IPS-18a (cell line): ENCODE measurements at regions not wholly inside any gene's neighbourhood (a gene's known extent, or its start where the extent isn't known, plus 50 kb on each side); places are given as distances from the start of the nearest gene placed in this dataset.

Source experiments
- H3K27ac ChIP-seq: one replicate; pipeline ENCODE4 v1.5.1; 2013; ENCODE audit warnings: low read length
- H3K27me3 ChIP-seq: one replicate; pipeline ENCODE4 v1.6.1; 2013; ENCODE audit warnings: mild to moderate bottlenecking, low read length; ENCODE audit not compliant: control insufficient read depth, insufficient read depth
- H3K36me3 ChIP-seq: one replicate; pipeline ENCODE4 v1.6.1; 2013; ENCODE audit warnings: low read depth, low read length; ENCODE audit not compliant: control insufficient read depth
- H3K4me1 ChIP-seq: one replicate; pipeline ENCODE4 v1.6.1; 2013; ENCODE audit warnings: low read depth, low read length; ENCODE audit not compliant: control insufficient read depth
- H3K4me3 ChIP-seq: one replicate; pipeline ENCODE4 v1.5.1; 2013; ENCODE audit warnings: low read length
- H3K9ac ChIP-seq: one replicate; pipeline ENCODE4 v1.6.1; 2013; ENCODE audit warnings: mild to moderate bottlenecking, low read length, moderate library complexity
- H3K9me3 ChIP-seq: one replicate; pipeline ENCODE4 v1.6.1; 2013; ENCODE audit warnings: low read depth, low read length; ENCODE audit not compliant: control insufficient read depth

DNA sequence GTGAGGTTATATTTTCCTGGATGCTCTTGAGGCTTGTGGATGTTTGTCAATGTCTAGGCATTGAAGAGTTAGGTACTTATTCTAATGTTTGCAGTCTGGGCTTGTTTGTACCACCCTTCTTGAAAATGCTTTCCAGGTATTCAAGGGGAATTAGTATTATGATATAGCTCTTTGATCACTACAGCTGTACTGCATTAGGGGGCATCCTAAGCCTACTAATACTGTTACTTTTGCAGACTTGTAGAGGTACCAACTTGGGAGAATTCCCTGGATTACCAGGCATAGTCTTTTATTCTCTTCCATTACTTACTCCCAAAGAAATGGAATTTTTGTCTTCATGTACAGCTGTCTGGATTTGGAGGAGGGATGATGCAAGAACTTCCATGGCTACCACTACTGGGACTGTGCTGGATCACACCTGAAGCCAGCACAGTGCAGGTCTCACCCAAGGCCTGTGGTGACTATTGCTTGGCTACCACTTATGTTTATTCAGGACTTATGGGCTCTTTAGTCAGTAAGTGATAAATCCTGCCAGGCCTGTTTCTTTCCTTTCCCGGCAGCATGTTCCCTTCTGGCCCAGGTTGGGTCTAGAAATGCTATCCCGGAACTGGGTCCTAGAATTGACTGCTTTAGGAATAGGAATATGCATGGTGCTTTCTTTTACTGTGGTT, 402.9 kb downstream of the IL20RB start:
- Histone ChIP-seq H3K4me3 (no peak overlapping the region), H3K9me3 (no peaks in the 10 kb centered on the region), H3K27me3 (no peaks in the 10 kb centered on the region), H3K36me3 (no peaks in the 10 kb centered on the region), H3K9ac (no peak overlapping the region), H3K27ac (no peak overlapping the region), H3K4me1 (no peaks in the 10 kb centered on the region)

DNA sequence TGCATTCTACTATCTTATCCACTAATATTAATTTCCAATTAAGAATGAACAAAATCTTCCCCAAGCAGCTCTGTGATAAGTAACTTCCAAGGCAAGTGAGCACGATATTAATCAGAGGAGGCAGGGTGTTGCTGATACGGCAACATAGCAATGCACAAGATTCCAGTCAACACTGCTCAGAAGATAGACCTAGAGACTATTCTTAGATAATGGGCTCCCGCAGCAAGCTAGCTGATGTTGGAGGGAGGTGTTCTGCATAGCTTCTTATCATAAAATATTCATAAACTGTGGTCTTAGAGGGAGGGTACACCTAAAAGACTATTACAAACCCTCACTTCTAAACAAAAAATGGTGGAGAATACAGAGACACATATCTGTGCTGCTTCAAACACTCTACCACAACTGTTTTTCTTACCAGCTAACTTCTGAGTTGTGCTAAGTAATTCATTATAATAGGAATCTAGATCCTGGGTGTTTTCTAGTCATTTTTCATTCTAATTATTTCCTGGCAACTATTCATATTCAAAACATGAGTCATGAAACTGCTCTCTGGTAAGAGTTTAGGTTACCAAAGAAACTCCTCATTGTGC, 382.0 kb upstream of the SOX14 start:
- H3K9me3 ChIP-seq: no peaks in the 10 kb centered on the region
- H3K27ac ChIP-seq: no peak overlapping the region
- no peak overlapping the region for H3K9ac ChIP-seq
- no peaks in the 10 kb centered on the region for H3K27me3 ChIP-seq
- H3K4me3 ChIP-seq: no peak overlapping the region
- H3K36me3 ChIP-seq: no peaks in the 10 kb centered on the region
- no peaks in the 10 kb centered on the region for H3K4me1 ChIP-seq

DNA sequence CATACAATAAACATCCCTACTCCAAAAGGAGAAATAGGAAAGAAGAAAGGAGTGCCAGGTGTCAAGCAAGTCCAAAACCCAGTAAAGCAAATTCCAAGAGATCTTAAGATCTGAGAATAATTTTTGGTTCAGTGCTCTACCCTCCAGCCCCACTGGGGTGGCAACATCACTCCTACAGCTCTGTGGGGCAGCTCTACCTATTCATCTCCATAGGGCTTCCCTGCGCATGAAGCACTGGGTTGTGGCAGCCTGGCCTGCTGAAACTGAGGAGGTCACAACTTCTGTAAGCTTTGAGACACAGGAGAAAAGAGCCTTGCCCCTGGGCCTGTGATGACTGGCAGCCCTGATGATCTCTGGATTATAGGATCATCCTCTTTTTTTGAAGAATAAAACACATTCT, 378.2 kb upstream of the SOX14 start:
- H3K9me3 ChIP-seq: no peaks in the 10 kb centered on the region
- no peak overlapping the region for H3K27ac ChIP-seq
- no peak overlapping the region for H3K9ac ChIP-seq
- no peaks in the 10 kb centered on the region for H3K36me3 ChIP-seq
- no peaks in the 10 kb centered on the region for H3K4me1 ChIP-seq
- H3K27me3 ChIP-seq: no peaks in the 10 kb centered on the region
- no peak overlapping the region for H3K4me3 ChIP-seq

DNA sequence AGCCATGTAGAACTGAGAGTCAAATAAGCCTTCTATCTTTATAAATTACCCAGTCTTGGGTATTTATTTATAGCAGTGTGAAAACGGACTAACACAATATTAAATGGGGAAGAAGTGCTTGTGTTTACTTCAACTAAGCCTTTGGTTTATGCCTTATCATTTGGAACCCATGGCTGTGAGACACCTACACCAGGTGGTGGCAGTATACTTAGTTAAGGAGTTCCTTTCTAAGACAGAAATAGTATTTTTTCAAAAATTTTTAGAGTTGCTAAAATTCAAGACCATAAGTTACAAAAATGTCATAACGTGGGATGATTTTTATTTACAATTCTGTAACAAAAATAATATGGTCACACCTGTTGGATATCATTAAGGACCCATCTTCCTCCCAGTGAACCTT, 354.5 kb upstream of the SOX14 start:
- H3K36me3 ChIP-seq: no peaks in the 10 kb centered on the region
- no peaks in the 10 kb centered on the region for H3K9me3 ChIP-seq
- H3K27me3 ChIP-seq: no peaks in the 10 kb centered on the region
- H3K4me1 ChIP-seq: no peaks in the 10 kb centered on the region
- no peak overlapping the region for H3K9ac ChIP-seq
- no peak overlapping the region for H3K27ac ChIP-seq
- no peak overlapping the region for H3K4me3 ChIP-seq

DNA sequence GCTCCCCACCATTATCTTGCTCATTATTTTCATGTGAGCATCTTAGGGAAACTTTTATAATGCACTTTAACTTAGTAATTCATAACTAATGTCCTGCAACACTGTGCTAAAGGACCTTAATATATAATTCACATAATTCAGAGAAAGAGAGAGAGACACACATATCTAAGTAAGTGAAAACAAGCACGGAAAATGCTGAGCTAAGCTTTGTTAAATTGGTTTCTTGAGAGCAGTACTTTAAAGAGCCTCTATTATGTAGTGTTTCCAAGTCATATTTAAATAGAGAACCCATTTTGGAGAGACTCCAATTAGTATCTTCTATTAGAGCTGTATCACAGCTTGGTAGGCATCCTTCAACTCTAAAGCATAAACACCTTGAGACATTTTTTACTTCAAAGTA, 354.1 kb upstream of the SOX14 start:
- Histone ChIP-seq H3K4me3 (no peak overlapping the region), H3K27me3 (no peaks in the 10 kb centered on the region), H3K4me1 (no peaks in the 10 kb centered on the region), H3K9me3 (no peaks in the 10 kb centered on the region), H3K9ac (no peak overlapping the region), H3K36me3 (no peaks in the 10 kb centered on the region), H3K27ac (no peak overlapping the region)

DNA sequence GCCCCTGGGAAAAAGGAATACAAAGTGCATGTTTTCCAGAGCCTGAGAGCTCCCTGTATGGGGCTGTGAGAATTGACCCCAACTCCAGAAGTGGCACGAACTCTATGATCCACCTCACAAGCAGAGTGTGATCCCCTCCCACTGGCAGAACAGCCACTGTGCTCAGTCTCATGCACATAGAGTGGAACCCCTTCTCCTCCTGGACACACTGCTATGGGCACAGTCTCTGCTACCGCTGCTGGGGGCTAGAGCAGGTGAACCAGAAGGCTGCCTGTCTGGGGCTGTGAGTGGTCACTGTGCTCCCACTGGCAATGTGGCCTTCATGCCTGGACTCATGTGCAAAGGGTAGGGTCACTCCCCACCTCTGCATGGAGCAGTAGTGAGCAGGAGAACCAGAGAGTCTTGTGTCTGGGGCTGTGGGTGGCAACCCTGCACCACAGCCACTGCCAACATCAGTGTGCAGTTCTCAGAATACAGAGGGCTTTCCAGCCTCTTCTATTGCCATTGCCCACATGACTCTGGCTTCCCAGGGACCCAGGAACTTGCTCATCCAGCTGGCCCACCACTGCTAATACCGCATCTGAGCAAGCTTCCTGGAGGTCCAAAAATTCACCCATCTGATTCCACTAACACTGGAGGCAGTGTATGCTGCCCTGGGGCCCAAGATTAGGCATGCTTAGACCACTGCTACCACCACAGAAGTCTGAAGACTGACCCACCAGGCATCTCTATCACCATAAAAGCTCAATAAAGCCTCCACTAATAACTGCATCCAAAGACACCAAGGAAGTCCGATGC, 343.7 kb upstream of the SOX14 start:
- H3K27ac ChIP-seq: no peak overlapping the region
- H3K4me3 ChIP-seq: no peak overlapping the region
- no peaks in the 10 kb centered on the region for H3K27me3 ChIP-seq
- no peaks in the 10 kb centered on the region for H3K9me3 ChIP-seq
- no peaks in the 10 kb centered on the region for H3K4me1 ChIP-seq
- H3K9ac ChIP-seq: no peak overlapping the region
- no peaks in the 10 kb centered on the region for H3K36me3 ChIP-seq

DNA sequence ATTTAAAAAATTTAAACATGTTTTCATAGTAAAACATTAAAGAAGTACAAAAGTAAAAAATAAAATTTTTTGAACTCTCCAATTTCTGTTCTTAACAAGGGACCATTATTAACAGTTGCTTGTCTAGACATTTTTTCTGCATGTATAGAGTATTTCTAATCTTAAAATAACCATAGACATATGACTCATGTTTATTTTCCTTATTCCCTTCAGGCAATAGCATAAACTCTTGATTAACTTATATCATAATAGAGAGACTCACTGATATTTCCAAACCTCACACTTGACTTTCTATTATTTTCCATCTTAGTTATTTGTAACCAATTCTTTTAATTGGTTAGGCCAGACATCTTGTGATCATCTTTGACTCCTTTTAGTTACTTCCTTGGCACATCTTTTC, 325.6 kb upstream of the SOX14 start:
- Histone ChIP-seq H3K4me3 (no peak overlapping the region), H3K9me3 (no peaks in the 10 kb centered on the region), H3K36me3 (no peaks in the 10 kb centered on the region), H3K27me3 (no peaks in the 10 kb centered on the region), H3K27ac (no peak overlapping the region), H3K9ac (no peak overlapping the region), H3K4me1 (no peaks in the 10 kb centered on the region)

DNA sequence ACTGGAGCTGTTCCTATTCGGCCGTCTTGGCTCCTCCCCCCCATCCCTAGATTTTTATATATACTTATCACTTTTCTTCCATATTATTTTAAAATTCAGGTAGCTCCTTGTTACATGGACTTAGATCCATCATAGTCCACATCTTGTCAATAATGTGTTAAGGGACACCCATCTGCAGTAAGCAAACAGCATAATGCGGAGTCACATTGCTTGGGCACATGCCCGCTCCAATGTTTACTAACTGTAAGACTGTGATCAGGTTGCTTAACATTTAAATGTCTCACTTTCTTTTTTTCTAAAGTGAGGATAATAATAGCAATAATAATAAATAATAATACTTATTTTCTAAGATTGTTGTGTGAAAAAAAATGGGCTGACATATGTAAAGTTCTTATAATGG, 303.2 kb upstream of the SOX14 start:
- Histone ChIP-seq H3K9me3 (no peaks in the 10 kb centered on the region), H3K27me3 (no peaks in the 10 kb centered on the region), H3K9ac (no peak overlapping the region), H3K36me3 (no peaks in the 10 kb centered on the region), H3K27ac (no peak overlapping the region), H3K4me3 (no peak overlapping the region), H3K4me1 (no peaks in the 10 kb centered on the region)

DNA sequence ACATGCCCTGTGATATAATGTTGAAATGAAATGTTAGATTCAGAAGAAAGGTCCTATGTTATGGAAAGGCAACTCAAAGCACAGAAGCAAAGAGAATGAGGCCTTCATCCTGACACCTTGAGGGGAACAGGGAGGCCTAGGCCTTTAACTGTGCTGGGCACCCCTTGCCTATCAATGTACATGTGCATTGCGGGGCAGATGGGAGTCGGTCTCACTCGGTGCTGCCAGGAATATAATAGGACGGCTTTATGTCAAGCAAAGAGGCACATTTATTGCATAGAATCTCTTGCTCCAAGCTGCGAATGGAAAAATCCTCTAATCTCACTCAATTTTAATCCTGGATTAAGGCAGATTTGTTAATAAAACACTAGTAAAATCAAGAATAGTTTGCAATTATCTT, 301.0 kb upstream of the SOX14 start:
- H3K27me3 ChIP-seq: no peaks in the 10 kb centered on the region
- no peaks in the 10 kb centered on the region for H3K9me3 ChIP-seq
- peaks cover under 1% of the 10 kb centered on the region for H3K4me1 ChIP-seq
- H3K27ac ChIP-seq: no peak overlapping the region
- H3K4me3 ChIP-seq: no peak overlapping the region
- H3K36me3 ChIP-seq: no peaks in the 10 kb centered on the region
- no peak overlapping the region for H3K9ac ChIP-seq

DNA sequence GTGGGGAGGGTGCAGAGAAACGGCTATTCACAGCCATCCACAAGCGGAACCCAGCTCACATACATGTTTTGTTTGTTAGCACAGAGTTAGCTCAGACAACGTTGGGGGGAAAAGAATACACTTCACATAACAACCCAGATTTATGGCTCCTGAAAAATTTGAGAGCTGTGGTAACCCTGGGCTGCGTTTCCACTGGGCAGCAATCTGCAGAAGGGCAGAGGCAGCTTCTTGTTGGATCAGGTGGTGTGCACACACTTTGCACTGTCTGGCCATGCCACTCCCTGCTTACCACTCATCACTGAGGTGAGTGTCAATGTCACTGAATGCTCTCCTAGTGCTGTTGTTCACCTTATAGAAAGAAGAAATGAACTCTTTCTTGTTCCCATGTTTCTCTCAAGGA, 299.8 kb upstream of the SOX14 start:
- Histone ChIP-seq H3K27me3 (no peaks in the 10 kb centered on the region), H3K4me3 (no peak overlapping the region), H3K9ac (no peak overlapping the region), H3K36me3 (no peaks in the 10 kb centered on the region), H3K4me1 (peaks cover 7% of the 10 kb centered on the region), H3K27ac (no peak overlapping the region), H3K9me3 (no peaks in the 10 kb centered on the region)

DNA sequence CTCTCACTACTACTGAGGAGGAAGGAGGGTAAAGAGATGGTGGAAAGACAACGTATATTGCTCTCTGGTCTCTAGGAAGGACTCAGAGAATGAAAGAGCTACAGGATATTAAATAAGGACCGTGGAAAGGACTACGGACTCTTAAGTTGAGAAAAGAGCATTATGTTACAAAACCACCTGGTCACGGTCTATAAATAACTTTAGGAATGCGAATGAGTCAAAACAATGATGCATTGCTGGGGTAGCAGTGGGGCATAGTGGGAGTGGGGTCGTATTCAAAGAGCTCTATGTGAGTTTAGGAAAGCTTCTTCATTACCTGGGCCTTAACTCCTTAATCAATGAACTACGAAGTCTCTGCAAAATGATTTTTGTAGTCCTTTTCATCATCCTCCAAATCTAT, 295.7 kb upstream of the SOX14 start:
- Histone ChIP-seq H3K9ac (no peak overlapping the region), H3K4me1 (peaks cover 7% of the 10 kb centered on the region), H3K4me3 (no peak overlapping the region), H3K9me3 (no peaks in the 10 kb centered on the region), H3K36me3 (no peaks in the 10 kb centered on the region), H3K27me3 (no peaks in the 10 kb centered on the region), H3K27ac (no peak overlapping the region)

DNA sequence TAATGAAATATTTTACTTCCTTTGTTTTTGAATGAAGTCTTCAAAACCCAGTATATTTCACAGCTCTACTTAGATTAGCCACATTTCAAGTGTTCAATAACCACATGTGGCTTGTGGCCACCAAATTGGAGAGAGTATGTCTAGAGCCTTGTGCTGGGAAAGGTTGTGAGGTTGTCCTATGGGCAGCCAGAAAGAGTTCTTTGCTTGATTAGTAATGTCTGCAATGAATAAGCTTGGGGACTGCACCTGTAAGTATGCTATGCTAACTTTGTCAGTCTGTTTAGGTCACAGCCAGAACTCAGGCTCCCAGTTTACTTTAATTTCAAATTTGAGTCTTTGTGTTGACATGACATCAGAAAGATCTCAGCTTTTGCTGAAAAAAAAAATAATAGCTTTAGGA, 294.9 kb upstream of the SOX14 start:
- no peak overlapping the region for H3K27ac ChIP-seq
- no peaks in the 10 kb centered on the region for H3K9me3 ChIP-seq
- H3K4me3 ChIP-seq: no peak overlapping the region
- no peak overlapping the region for H3K9ac ChIP-seq
- H3K36me3 ChIP-seq: no peaks in the 10 kb centered on the region
- H3K4me1 ChIP-seq: peaks cover 7% of the 10 kb centered on the region
- no peaks in the 10 kb centered on the region for H3K27me3 ChIP-seq
